ENCODE measurements at regions not wholly inside any gene's neighbourhood (a gene's known extent, or its start where the extent isn't known, plus 50 kb on each side); places are given as distances from the start of the nearest gene placed in this dataset.

GRCh38 chr5:54912021-54912420 lies 73.4 kb downstream of the ESM1 start:
- no peak for ATAC-seq
- Mint-ChIP-seq H3K9me3 (no peaks in the 10 kb centered on the region), H3K4me1 (no peaks in the 10 kb centered on the region), H3K27me3 (ENCODE audit: low read depth in 2 of 2) (peaks cover 18 to 52% of the 10 kb centered on the region in 2 donors), H3K27ac (no peak overlapping the region), H3K4me3 (no peak overlapping the region), H3K36me3 (no peaks in the 10 kb centered on the region)
- Histone ChIP-seq H3K4me1 (ENCODE audit: control insufficient read depth, insufficient read depth, low read length) (no peaks in the 10 kb centered on the region), H3K36me3 (ENCODE audit: control insufficient read depth, insufficient read depth, low read length) (no peaks in the 10 kb centered on the region), H3K9me3 (ENCODE audit: control insufficient read depth, insufficient read depth, low read length) (no peaks in the 10 kb centered on the region), H3K27ac (ENCODE audit: low read length) (no peak overlapping the region), H3K4me3 (ENCODE audit: low read length) (no peak overlapping the region), H3K27me3 (ENCODE audit: control insufficient read depth, insufficient read depth, low read length) (peaks cover 4% of the 10 kb centered on the region)
- intact Hi-C loops (cut with micrococcal nuclease), result no loop called here
- 100% methylated on average over 1 of the region's 1 CpG for WGBS (ENCODE audit: insufficient coverage)
- no peak for DNase-seq
- no peak for TF ChIP-seq CTCF (IDR thresholded peaks at IDR 0.05)

GRCh38 chr5:54909911-54910870 lies 75.2 kb downstream of the ESM1 start:
- intact Hi-C loops (cut with micrococcal nuclease), result no loop called here
- ATAC-seq, result no peak
- 92% methylated on average over 4 of the region's 4 CpGs for WGBS (ENCODE audit: insufficient coverage)

GRCh38 chr5:54908774-54909525 lies 76.4 kb downstream of the ESM1 start:
- Mint-ChIP-seq H3K4me1 (no peaks in the 10 kb centered on the region), H3K27ac (no peak overlapping the region), H3K9me3 (no peaks in the 10 kb centered on the region), H3K36me3 (no peaks in the 10 kb centered on the region), H3K4me3 (no peak overlapping the region), H3K27me3 (ENCODE audit: low read depth in 2 of 2) (peaks cover 5 to 24% of the 10 kb centered on the region in 2 donors)
- H3K4me1 ChIP-seq (ENCODE audit: control insufficient read depth, insufficient read depth, low read length), result no peaks in the 10 kb centered on the region
- no peak overlapping the region for H3K4me3 ChIP-seq (ENCODE audit: low read length)
- no peak for TF ChIP-seq CTCF (IDR thresholded peaks at IDR 0.05)
- H3K27ac ChIP-seq (ENCODE audit: low read length), result no peak overlapping the region
- H3K9me3 ChIP-seq (ENCODE audit: control insufficient read depth, insufficient read depth, low read length), result no peaks in the 10 kb centered on the region
- intact Hi-C loops (cut with micrococcal nuclease), result no loop called here
- H3K27me3 ChIP-seq (ENCODE audit: control insufficient read depth, insufficient read depth, low read length), result no peaks in the 10 kb centered on the region
- WGBS (ENCODE audit: insufficient coverage), result 85% methylated on average over 2 of the region's 2 CpGs
- H3K36me3 ChIP-seq (ENCODE audit: control insufficient read depth, insufficient read depth, low read length), result no peaks in the 10 kb centered on the region
- no peak for ATAC-seq
- DNase-seq, result no peak

More at GRCh38 chr5:54909911-54910870, 75.2 kb downstream of the ESM1 start:
- Mint-ChIP-seq H3K4me3 (no peak overlapping the region), H3K36me3 (no peaks in the 10 kb centered on the region), H3K27me3 (ENCODE audit: low read depth in 2 of 2) (peaks cover 8 to 36% of the 10 kb centered on the region in 2 donors), H3K9me3 (no peaks in the 10 kb centered on the region), H3K4me1 (no peaks in the 10 kb centered on the region), H3K27ac (no peak overlapping the region)
- Histone ChIP-seq H3K27me3 (ENCODE audit: control insufficient read depth, insufficient read depth, low read length) (no peaks in the 10 kb centered on the region), H3K4me1 (ENCODE audit: control insufficient read depth, insufficient read depth, low read length) (no peaks in the 10 kb centered on the region), H3K36me3 (ENCODE audit: control insufficient read depth, insufficient read depth, low read length) (no peaks in the 10 kb centered on the region), H3K9me3 (ENCODE audit: control insufficient read depth, insufficient read depth, low read length) (no peaks in the 10 kb centered on the region), H3K27ac (ENCODE audit: low read length) (no peak overlapping the region), H3K4me3 (ENCODE audit: low read length) (no peak overlapping the region)
- TF ChIP-seq CTCF (IDR thresholded peaks at IDR 0.05), result no peak
- no peak for DNase-seq
